K562 (cell line): ENCODE measurements at regions not wholly inside any gene's neighbourhood (a gene's known extent, or its start where the extent isn't known, plus 50 kb on each side); places are given as distances from the start of the nearest gene placed in this dataset.

ENCODE experiments used
- ATAC-seq: fragments of 200-7000 bp; cut with Tn5 transposase; 3 replicates; pipeline ENCODE4 v1.9.1; 2020; ENCODE audit warnings: moderate library complexity
- BruUV-seq: library from RNA; stranded (reverse); fragments of 400-500 nt; replicated peaks from 2 replicates; lab custom pipeline; 2021; lab: Mats Ljungman, UMichigan
- CTCF ChIA-PET: fragments of 300-600 bp; formaldehyde crosslinking; extraction: SDS; loops from one replicate; lab custom pipeline; 2021; ENCODE audit warnings: low intra/inter-chr PET ratio; lab: Yijun Ruan, JAX
- POLR2A ChIA-PET: fragments of 300-600, 350-650 bp; sonication (Branson Sonifier 250); formaldehyde crosslinking; extraction: SDS; loops from one replicate; lab custom pipeline; 2021; ENCODE audit warnings: antibody characterized with exemption, inconsistent platforms; lab: Yijun Ruan, JAX
- DNase-seq, 4 experiments: peaks; one replicate each; pipeline versions ENCODE4 v3.0.0 to v3.0.0-alpha.2; 2011 to 2018; ENCODE audit warnings: low spot score in 3 of 4, mixed read lengths in 3 of 4; ENCODE audit errors: extremely low read depth in 1 of 4
- FAIRE-seq: peaks from 2 replicates; lab custom pipeline; 2011; peaks lifted over from hg19 to GRCh38; lab: Jason Lieb, UNC
- H2AFZ ChIP-seq: 2 replicates; pipeline ENCODE4 v1.6.0; 2011; ENCODE audit warnings: low read depth, low read length, control low read depth, inconsistent platforms
- H3K27ac ChIP-seq: fragments of 200-600 bp; 3 replicates; pipeline ENCODE4 v1.8.0; 2011; ENCODE audit warnings: low read depth, mild to moderate bottlenecking, control low read depth, inconsistent platforms, low read length, moderate library complexity, mixed read lengths; ENCODE audit errors: extremely low read depth
- H3K27me3 ChIP-seq, 2 experiments: fragments of 300-600 bp in 1 of 2; 2 replicates in 1 of 2; 3 replicates in 1 of 2; pipeline versions ENCODE4 v1.6.0 to v1.8.0; 2011; ENCODE audit warnings: inconsistent platforms in 2 of 2, low read length in 2 of 2, mild to moderate bottlenecking in 1 of 2, mixed read lengths in 1 of 2, moderate library complexity in 1 of 2; ENCODE audit not compliant: control insufficient read depth in 2 of 2, insufficient read depth in 2 of 2
- H3K36me3 ChIP-seq: fragments of 300-600 bp; 3 replicates; pipeline ENCODE4 v1.8.0; 2011; ENCODE audit warnings: mild to moderate bottlenecking, low read length, inconsistent platforms; ENCODE audit not compliant: control insufficient read depth, insufficient read depth
- H3K4me1 ChIP-seq, 2 experiments: fragments of 200-600 bp in 1 of 2; replicated peaks in 1 of 2; 2 replicates in 1 of 2; 3 replicates in 1 of 2; pipeline versions ENCODE4 v1.5.1 to v1.8.0; 2011; ENCODE audit warnings: inconsistent platforms in 2 of 2, low read length in 2 of 2, mild to moderate bottlenecking in 1 of 2, mixed read lengths in 1 of 2, moderate library complexity in 1 of 2; ENCODE audit not compliant: control insufficient read depth in 2 of 2, insufficient read depth in 2 of 2
- H3K4me2 ChIP-seq: 2 replicates; pipeline ENCODE4 v1.6.1; 2011; ENCODE audit warnings: low read length, control low read depth, inconsistent platforms, mixed read lengths; ENCODE audit not compliant: insufficient read depth
- H3K4me3 ChIP-seq: fragments of 200-600 bp; sonication (generic), shearing (Covaris generic); 2 replicates; pipeline ENCODE4 v1.5.1; 2016; ENCODE audit warnings: control low read depth, inconsistent platforms
- H3K79me2 ChIP-seq: fragments of 200-600 bp; 3 replicates; pipeline ENCODE4 v1.8.0; 2011; ENCODE audit warnings: low read length, inconsistent platforms; ENCODE audit not compliant: control insufficient read depth, insufficient read depth
- H3K9ac ChIP-seq, 2 experiments: 2 replicates each; pipeline versions ENCODE4 v1.6.0 to v1.6.1; 2011; ENCODE audit warnings: low read depth in 2 of 2, low read length in 2 of 2, control low read depth in 1 of 2, inconsistent platforms in 1 of 2, mild to moderate bottlenecking in 1 of 2, mixed read lengths in 1 of 2; ENCODE audit not compliant: insufficient read depth in 1 of 2
- H3K9me1 ChIP-seq: one replicate; pipeline ENCODE4 v1.6.0; 2011; ENCODE audit warnings: inconsistent platforms, mild to moderate bottlenecking, low read length, moderate library complexity; ENCODE audit not compliant: control insufficient read depth, insufficient read depth
- H3K9me3 ChIP-seq: replicated peaks from 2 replicates; pipeline ENCODE4 v1.5.1; 2011; ENCODE audit warnings: low read depth, low read length, inconsistent platforms; ENCODE audit not compliant: control insufficient read depth, insufficient read depth
- H4K20me1 ChIP-seq: replicated peaks from 2 replicates; pipeline ENCODE4 v1.6.1; 2011; ENCODE audit warnings: low read length, inconsistent platforms, mixed read lengths; ENCODE audit not compliant: control insufficient read depth, insufficient read depth
- FOXM1 ChIP-seq, 2 experiments: fragments of 450-650 bp in 1 of 2; sonication (generic) in 1 of 2; formaldehyde crosslinking in 1 of 2; IDR thresholded peaks; 2 replicates each; pipeline versions ENCODE4 v1.6.1 to v1.9.0; 2017 to 2022; ENCODE audit warnings: low read depth in 2 of 2, mild to moderate bottlenecking in 2 of 2, missing genetic modification reagents in 1 of 2, moderate library complexity in 1 of 2
- FOXP1 ChIP-seq: sonication (generic); formaldehyde crosslinking; IDR thresholded peaks from 2 replicates; pipeline ENCODE4 v1.8.0; 2022; ENCODE audit warnings: mild to moderate bottlenecking, missing genetic modification reagents
- JUND ChIP-seq, 2 experiments: IDR thresholded peaks; 2 replicates in 1 of 2; 3 replicates in 1 of 2; pipeline ENCODE4 v1.6.1; 2011; ENCODE audit warnings: borderline replicate concordance in 2 of 2, low read depth in 2 of 2, low read length in 2 of 2, improper control_type of control experiment in 1 of 2, missing biosample characterization in 1 of 2, missing genetic modification characterization in 1 of 2, missing genetic modification reagents in 1 of 2
- MEIS2 ChIP-seq: fragments of 450-650 bp; IDR thresholded peaks from 2 replicates; pipeline ENCODE4 v1.6.1; 2014; ENCODE audit warnings: mild to moderate bottlenecking; ENCODE audit not compliant: partially characterized antibody
- POLR2AphosphoS5 ChIP-seq: IDR thresholded peaks from 2 replicates; pipeline ENCODE4 v1.6.1; 2011; ENCODE audit warnings: mild to moderate bottlenecking, low read depth, low read length, moderate library complexity; ENCODE audit not compliant: control insufficient read depth, insufficient read depth
- POU5F1 ChIP-seq: fragments of 150-350 bp; IDR thresholded peaks from 2 replicates; pipeline ENCODE4 v1.6.1; 2014; ENCODE audit warnings: borderline replicate concordance, low read length, low read depth, mild to moderate bottlenecking; ENCODE audit not compliant: partially characterized antibody
- SIN3B ChIP-seq: fragments of 450-650 bp; IDR thresholded peaks from 2 replicates; pipeline ENCODE4 v1.6.1; 2017; ENCODE audit warnings: low read depth, mild to moderate bottlenecking, moderate library complexity
- SPI1 ChIP-seq: IDR thresholded peaks from 2 replicates; pipeline ENCODE4 v1.6.1; 2011; ENCODE audit warnings: low read depth, low read length, control low read depth, borderline replicate concordance
- SRSF1 ChIP-seq: fragments of 200-400 bp; formaldehyde crosslinking; IDR thresholded peaks from 2 replicates; pipeline ENCODE4 v1.6.1; 2017; ENCODE audit warnings: mild to moderate bottlenecking, low read depth, low read length, moderate library complexity
- TAF7 ChIP-seq: fragments of 450-650 bp; IDR thresholded peaks from 2 replicates; pipeline ENCODE4 v1.6.1; 2016; ENCODE audit warnings: missing genetic modification characterization, missing compliant biosample characterization
- TAL1 ChIP-seq: fragments of 450-650 bp; IDR thresholded peaks from 2 replicates; pipeline ENCODE4 v1.6.1; 2016; ENCODE audit warnings: mild to moderate bottlenecking
- TGIF2 ChIP-seq: sonication (generic); formaldehyde crosslinking; IDR thresholded peaks from 2 replicates; pipeline ENCODE4 v1.8.1; 2022; ENCODE audit warnings: mild to moderate bottlenecking, missing genetic modification reagents, moderate library complexity
- THRAP3 ChIP-seq: fragments of 450-650 bp; IDR thresholded peaks from 2 replicates; pipeline ENCODE4 v1.6.1; 2016; ENCODE audit warnings: mild to moderate bottlenecking, inconsistent platforms, borderline replicate concordance
- ZNF133 ChIP-seq: fragments of 250-450 bp; sonication (Bioruptor Pico); IDR thresholded peaks from 2 replicates; pipeline ENCODE4 v1.4.0; 2020; ENCODE audit warnings: mild to moderate bottlenecking
- ZNF274 ChIP-seq: IDR thresholded peaks from 2 replicates; pipeline ENCODE4 v1.6.1; 2011; ENCODE audit warnings: low read depth, mild to moderate bottlenecking, low read length, moderate library complexity, borderline replicate concordance
- ZNF79 ChIP-seq: fragments of 250-450 bp; sonication (Bioruptor Pico); IDR thresholded peaks from 2 replicates; pipeline ENCODE4 v1.4.0; 2020; ENCODE audit warnings: low read depth, mild to moderate bottlenecking, moderate library complexity
- WGBS: fragments of 100-300 bp; shearing (Covaris generic); methylation state at CpG from one replicate; pipeline ENCODE4 v1.1.6; 2016; ENCODE audit warnings: low coverage, mixed read lengths; ENCODE audit not compliant: insufficient coverage; ENCODE audit errors: missing lambda C conversion rate; 5-methylcytosine and 5-hydroxymethylcytosine counted together
- in situ Hi-C: fragments of 300-500 bp; cut with MboI; formaldehyde crosslinking; loops from 4 replicates; pipeline ENCODE4 v1.15.0; 2018; ENCODE audit warnings: inconsistent platforms, mixed read lengths
- intact Hi-C: fragments of 100-400 bp; cut with micrococcal nuclease; formaldehyde crosslinking; loops from 2 replicates; pipeline ENCODE4 v1.14.2; 2022
- TF ChIP-seq, protein P1 (sequence below): fragments of 450-650 bp; IDR thresholded peaks from 2 replicates; pipeline ENCODE4 v1.6.1; 2014; ENCODE audit warnings: low read depth, mild to moderate bottlenecking, moderate library complexity, borderline replicate concordance

DNA sequence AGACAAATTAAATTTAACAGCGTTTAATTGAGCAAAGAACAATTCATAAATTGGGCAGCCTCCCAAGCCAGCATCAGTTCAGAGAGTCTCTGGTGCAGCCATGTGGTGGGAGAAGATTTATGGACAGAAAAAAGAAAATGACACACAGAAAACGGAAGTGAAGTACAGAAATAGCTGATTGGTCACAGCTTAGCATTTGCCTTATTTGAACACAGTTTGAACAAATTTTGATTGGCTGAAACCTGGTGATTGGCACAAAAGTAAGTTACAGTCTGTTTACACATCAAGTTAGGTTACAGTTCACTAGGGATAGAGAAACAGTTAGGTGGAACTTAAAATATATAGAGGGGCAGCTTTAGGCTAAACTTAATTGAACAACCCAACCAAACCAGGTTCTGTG, 720.1 kb downstream of the TYW1 start:
- H3K4me2 ChIP-seq = no peak overlapping the region
- no peaks in the 10 kb centered on the region for H3K9me1 ChIP-seq
- peak; percentile 54 for ATAC-seq
- H3K27ac ChIP-seq = no peak overlapping the region
- no peaks in the 10 kb centered on the region for H4K20me1 ChIP-seq
- H3K79me2 ChIP-seq = no peaks in the 10 kb centered on the region
- ChIA-PET CTCF (no interaction called here), POLR2A (interaction anchor here (0.8 to 0.9 kb wide), 2 partner anchors 10 to 47 kb away, joined by 3 to 4 read pairs; no protein-coding TSS in a partner anchor)
- H3K4me1 ChIP-seq = no peaks in the 10 kb centered on the region
- H2AFZ ChIP-seq = no peak overlapping the region
- peaks cover 0 to 10% of the 10 kb centered on the region in 2 experiments; a peak in 1 of 5 replicates for H3K27me3 ChIP-seq
- in situ Hi-C loops = no loop called here
- WGBS = 0% methylated on average over 2 of the region's 2 CpGs
- intact Hi-C loops = no loop called here
- H3K9ac ChIP-seq = no peak overlapping the region
- no peaks in the 10 kb centered on the region for H3K9me3 ChIP-seq
- no peaks in the 10 kb centered on the region for H3K36me3 ChIP-seq
- peak in 1 of 4 experiments; percentile 2 for DNase-seq
- peak; percentile 40 for FAIRE-seq
- no peak overlapping the region for H3K4me3 ChIP-seq
- no TSS peak for BruUV-seq
- TF ChIP-seq TAF7 = no peak
- TF ChIP-seq, protein P1, sequence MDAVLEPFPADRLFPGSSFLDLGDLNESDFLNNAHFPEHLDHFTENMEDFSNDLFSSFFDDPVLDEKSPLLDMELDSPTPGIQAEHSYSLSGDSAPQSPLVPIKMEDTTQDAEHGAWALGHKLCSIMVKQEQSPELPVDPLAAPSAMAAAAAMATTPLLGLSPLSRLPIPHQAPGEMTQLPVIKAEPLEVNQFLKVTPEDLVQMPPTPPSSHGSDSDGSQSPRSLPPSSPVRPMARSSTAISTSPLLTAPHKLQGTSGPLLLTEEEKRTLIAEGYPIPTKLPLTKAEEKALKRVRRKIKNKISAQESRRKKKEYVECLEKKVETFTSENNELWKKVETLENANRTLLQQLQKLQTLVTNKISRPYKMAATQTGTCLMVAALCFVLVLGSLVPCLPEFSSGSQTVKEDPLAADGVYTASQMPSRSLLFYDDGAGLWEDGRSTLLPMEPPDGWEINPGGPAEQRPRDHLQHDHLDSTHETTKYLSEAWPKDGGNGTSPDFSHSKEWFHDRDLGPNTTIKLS = no peak
- no peak for TF ChIP-seq SRSF1
- no peak for TF ChIP-seq TGIF2
- peak; percentile 78 for TF ChIP-seq SPI1
- TF ChIP-seq SIN3B = no peak
- no peak for TF ChIP-seq TAL1
- no peak for TF ChIP-seq FOXP1 (CRISPR knock-in tag)
- TF ChIP-seq JUND (IDR thresholded peaks at IDR 0.05; ENCODE audit: borderline replicate concordance, low read depth, low read length) = no peak
- no peak for TF ChIP-seq JUND (tag; IDR thresholded peaks at IDR 0.05; ENCODE audit: borderline replicate concordance, low read depth, low read length)
- no peak for TF ChIP-seq POU5F1
- TF ChIP-seq ZNF133 (CRISPR knock-in tag) = no peak
- no peak for TF ChIP-seq THRAP3
- peak; percentile 79 for TF ChIP-seq MEIS2
- TF ChIP-seq FOXM1 (IDR thresholded peaks at IDR 0.05; ENCODE audit: low read depth) = peak; percentile 97
- no peak for TF ChIP-seq FOXM1 (CRISPR knock-in tag; IDR thresholded peaks at IDR 0.05; ENCODE audit: low read depth)
- TF ChIP-seq ZNF79 = no peak
- no peak for TF ChIP-seq ZNF274
- no peak for TF ChIP-seq POLR2AphosphoS5
